Omental fat pad (tissue), 3 donors: ENCODE measurements at regions not wholly inside any gene's neighbourhood (a gene's known extent, or its start where the extent isn't known, plus 50 kb on each side); places are given as distances from the start of the nearest gene placed in this dataset.
"Not testable (repeated sequence)": the region's sequence is repeated elsewhere in the genome, so short reads cannot be mapped to it uniquely, and the experiment has no call there.

ENCODE experiments used
- ATAC-seq: fragments of 150-250 bp; one replicate; pipeline ENCODE4 v1.9.1; 2016; ENCODE audit warnings: mild to moderate bottlenecking, moderate library complexity; ENCODE audit not compliant: low FRiP score
- DNase-seq: peaks from one replicate; pipeline ENCODE4 v3.0.0-alpha.2; 2019; ENCODE audit warnings: low spot score
- CTCF ChIP-seq, 3 donors: fragments of 450-650 bp; IDR thresholded peaks; one replicate each; pipeline ENCODE4 v1.5.1; 2016 to 2017; ENCODE audit warnings: antibody characterized with exemption in 3 of 3, mild to moderate bottlenecking in 3 of 3, moderate library complexity in 2 of 3

GRCh38 chr18:30596635-30597034 is 445.9 kb downstream of the DSC3 start:
- no peak for TF ChIP-seq CTCF (IDR thresholded peaks at IDR 0.05)
- no peak for ATAC-seq
- DNase-seq: no peak

- TF ChIP-seq CTCF (IDR thresholded peaks at IDR 0.05): no peak
- DNase-seq (no peak), ATAC-seq (no peak)
These were observed 446.6 kb downstream of the DSC3 start for GRCh38 chr18:30595942-30596341.

- not testable (repeated sequence) for ATAC-seq, DNase-seq
These were observed 447.6 kb downstream of the DSC3 start for GRCh38 chr18:30594911-30595310.

GRCh38 chr18:30591462-30591861 is 451.1 kb downstream of the DSC3 start:
- ATAC-seq (no peak), DNase-seq (no peak)
- no peak for TF ChIP-seq CTCF (IDR thresholded peaks at IDR 0.05)

- DNase-seq (no peak), ATAC-seq (no peak)
- no peak for TF ChIP-seq CTCF (IDR thresholded peaks at IDR 0.05)
These were observed 453.8 kb downstream of the DSC3 start for GRCh38 chr18:30588673-30589164.

GRCh38 chr18:30583768-30584167 is 458.8 kb downstream of the DSC3 start:
- ATAC-seq (no peak), DNase-seq (no peak)
- no peak for TF ChIP-seq CTCF (IDR thresholded peaks at IDR 0.05)

GRCh38 chr18:30582078-30582477 is 460.5 kb downstream of the DSC3 start:
- ATAC-seq (no peak), DNase-seq (no peak)
- TF ChIP-seq CTCF (IDR thresholded peaks at IDR 0.05): no peak

- TF ChIP-seq CTCF (IDR thresholded peaks at IDR 0.05): no peak
- no peak for ATAC-seq
- DNase-seq: no peak
These were observed 463.8 kb downstream of the DSC3 start for GRCh38 chr18:30578707-30579106.
